ENCODE measurements at regions not wholly inside any gene's neighbourhood (a gene's known extent, or its start where the extent isn't known, plus 50 kb on each side); places are given as distances from the start of the nearest gene placed in this dataset.

DNA sequence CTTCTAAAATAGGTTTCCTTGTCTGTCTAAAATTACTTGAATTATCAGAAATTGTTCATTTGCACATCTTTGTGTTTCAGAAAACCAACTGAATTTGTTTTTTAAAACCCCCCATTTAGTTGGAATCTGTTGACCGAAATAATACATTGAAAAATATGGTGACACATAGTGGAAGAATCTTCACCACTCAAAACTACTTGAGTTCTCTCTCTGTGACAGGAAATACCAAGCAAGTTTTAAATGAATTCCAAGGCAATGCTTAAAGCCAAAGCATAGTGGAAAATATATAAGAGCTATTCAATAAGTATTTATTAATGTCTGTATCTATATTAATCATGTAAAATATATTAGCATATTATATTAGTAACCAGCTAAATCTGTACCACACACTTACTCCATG lies 224.9 kb upstream of the COL8A1 start:
- no peak for DNase-seq
- no peak for ATAC-seq (ENCODE audit: poor library complexity)
- no peak overlapping the region for H3K4me3 Mint-ChIP-seq
- H3K27me3 Mint-ChIP-seq, result no peaks in the 10 kb centered on the region
- no peak overlapping the region for H3K27ac Mint-ChIP-seq
- Histone ChIP-seq H3K9me3 (ENCODE audit: control insufficient read depth in 1 of 2, insufficient read depth in 1 of 2, low read length in 2 of 2) (peaks cover 0 to 4% of the 10 kb centered on the region in 2 experiments), H3K36me3 (ENCODE audit: insufficient read depth, low read length) (no peaks in the 10 kb centered on the region), H3K27me3 (ENCODE audit: control insufficient read depth in 1 of 2, insufficient read depth in 2 of 2, low read length in 2 of 2) (no peaks in the 10 kb centered on the region), H3K27ac (ENCODE audit: low read depth in 1 of 2, low read length in 2 of 2) (no peak overlapping the region), H3K4me1 (ENCODE audit: insufficient read depth, low read length) (no peaks in the 10 kb centered on the region), H3K4me3 (ENCODE audit: low read length) (no peak overlapping the region)
- CTCF ChIA-PET, result no interaction called here
- H3K9me3 Mint-ChIP-seq, result peaks cover 2% of the 10 kb centered on the region
- H3K4me1 Mint-ChIP-seq (ENCODE audit: low read depth), result no peaks in the 10 kb centered on the region
- POLR2A ChIA-PET, result no interaction called here
- intact Hi-C loops (cut with DNase I, micrococcal nuclease), result no loop called here
- TF ChIP-seq, protein P1, sequence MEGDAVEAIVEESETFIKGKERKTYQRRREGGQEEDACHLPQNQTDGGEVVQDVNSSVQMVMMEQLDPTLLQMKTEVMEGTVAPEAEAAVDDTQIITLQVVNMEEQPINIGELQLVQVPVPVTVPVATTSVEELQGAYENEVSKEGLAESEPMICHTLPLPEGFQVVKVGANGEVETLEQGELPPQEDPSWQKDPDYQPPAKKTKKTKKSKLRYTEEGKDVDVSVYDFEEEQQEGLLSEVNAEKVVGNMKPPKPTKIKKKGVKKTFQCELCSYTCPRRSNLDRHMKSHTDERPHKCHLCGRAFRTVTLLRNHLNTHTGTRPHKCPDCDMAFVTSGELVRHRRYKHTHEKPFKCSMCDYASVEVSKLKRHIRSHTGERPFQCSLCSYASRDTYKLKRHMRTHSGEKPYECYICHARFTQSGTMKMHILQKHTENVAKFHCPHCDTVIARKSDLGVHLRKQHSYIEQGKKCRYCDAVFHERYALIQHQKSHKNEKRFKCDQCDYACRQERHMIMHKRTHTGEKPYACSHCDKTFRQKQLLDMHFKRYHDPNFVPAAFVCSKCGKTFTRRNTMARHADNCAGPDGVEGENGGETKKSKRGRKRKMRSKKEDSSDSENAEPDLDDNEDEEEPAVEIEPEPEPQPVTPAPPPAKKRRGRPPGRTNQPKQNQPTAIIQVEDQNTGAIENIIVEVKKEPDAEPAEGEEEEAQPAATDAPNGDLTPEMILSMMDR (IDR thresholded peaks at IDR 0.05), result no peak
- no peaks in the 10 kb centered on the region for H3K36me3 Mint-ChIP-seq (ENCODE audit: low read depth)

- no peaks in the 10 kb centered on the region for H3K36me3 ChIP-seq (ENCODE audit: insufficient read depth, low read length)
- TF ChIP-seq, protein P1 (IDR thresholded peaks at IDR 0.05), result no peak
- Mint-ChIP-seq H3K36me3 (ENCODE audit: low read depth) (no peaks in the 10 kb centered on the region), H3K4me3 (no peak overlapping the region), H3K27ac (no peak overlapping the region), H3K27me3 (no peaks in the 10 kb centered on the region), H3K4me1 (ENCODE audit: low read depth) (no peaks in the 10 kb centered on the region), H3K9me3 (no peaks in the 10 kb centered on the region)
- H3K27ac ChIP-seq (ENCODE audit: low read depth in 1 of 2, low read length in 2 of 2), result no peak overlapping the region
- ChIA-PET CTCF (no interaction called here), POLR2A (no interaction called here)
- no peak for DNase-seq
- H3K27me3 ChIP-seq (ENCODE audit: control insufficient read depth in 1 of 2, insufficient read depth in 2 of 2, low read length in 2 of 2), result no peaks in the 10 kb centered on the region
- intact Hi-C loops (cut with DNase I, micrococcal nuclease), result no loop called here
- no peak overlapping the region for H3K4me3 ChIP-seq (ENCODE audit: low read length)
- H3K4me1 ChIP-seq (ENCODE audit: insufficient read depth, low read length), result no peaks in the 10 kb centered on the region
- peaks cover 0 to 9% of the 10 kb centered on the region in 2 experiments for H3K9me3 ChIP-seq (ENCODE audit: control insufficient read depth in 1 of 2, insufficient read depth in 1 of 2, low read length in 2 of 2)
- no peak for ATAC-seq (ENCODE audit: poor library complexity)
These were observed 227.5 kb upstream of the COL8A1 start for GRCh38 chr3:99410789-99411311.

DNA sequence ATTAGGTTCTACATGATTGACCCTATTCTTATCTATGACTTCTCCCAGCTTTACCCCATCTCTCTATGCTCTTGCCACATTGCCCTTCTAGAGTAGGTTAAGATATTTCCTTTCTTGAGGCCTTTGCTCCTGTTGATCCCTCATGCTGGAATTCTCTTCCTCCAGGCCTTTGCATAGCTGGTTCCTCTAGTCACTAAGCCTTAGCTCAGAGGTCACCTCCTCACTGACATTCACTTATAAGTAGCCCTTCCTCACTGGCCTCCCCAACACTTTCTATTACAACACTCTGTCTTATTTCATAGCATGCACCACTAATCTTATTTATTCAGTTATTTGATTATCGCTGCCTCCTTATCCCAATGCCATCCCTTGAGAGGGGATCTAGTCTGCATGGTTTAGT lies 228.4 kb upstream of the COL8A1 start:
- ATAC-seq (ENCODE audit: poor library complexity) (no peak), DNase-seq (no peak)
- Histone ChIP-seq H3K4me1 (ENCODE audit: insufficient read depth, low read length) (no peaks in the 10 kb centered on the region), H3K27ac (ENCODE audit: low read depth in 1 of 2, low read length in 2 of 2) (no peak overlapping the region), H3K4me3 (ENCODE audit: low read length) (no peak overlapping the region), H3K36me3 (ENCODE audit: insufficient read depth, low read length) (no peaks in the 10 kb centered on the region), H3K9me3 (ENCODE audit: control insufficient read depth in 1 of 2, insufficient read depth in 1 of 2, low read length in 2 of 2) (peaks cover 0 to 9% of the 10 kb centered on the region in 2 experiments), H3K27me3 (ENCODE audit: control insufficient read depth in 1 of 2, insufficient read depth in 2 of 2, low read length in 2 of 2) (no peaks in the 10 kb centered on the region)
- Mint-ChIP-seq H3K27ac (no peak overlapping the region), H3K9me3 (no peaks in the 10 kb centered on the region), H3K4me1 (ENCODE audit: low read depth) (no peaks in the 10 kb centered on the region), H3K36me3 (ENCODE audit: low read depth) (no peaks in the 10 kb centered on the region), H3K4me3 (no peak overlapping the region), H3K27me3 (no peaks in the 10 kb centered on the region)
- TF ChIP-seq, protein P1 (IDR thresholded peaks at IDR 0.05), result no peak
- POLR2A ChIA-PET, result no interaction called here
- CTCF ChIA-PET, result no interaction called here
- intact Hi-C loops (cut with DNase I, micrococcal nuclease), result no loop called here

Measured in CD4-positive, alpha-beta T cell (primary cell).